ENCODE measurements at regions not wholly inside any gene's neighbourhood (a gene's known extent, or its start where the extent isn't known, plus 50 kb on each side); places are given as distances from the start of the nearest gene placed in this dataset.

DNA sequence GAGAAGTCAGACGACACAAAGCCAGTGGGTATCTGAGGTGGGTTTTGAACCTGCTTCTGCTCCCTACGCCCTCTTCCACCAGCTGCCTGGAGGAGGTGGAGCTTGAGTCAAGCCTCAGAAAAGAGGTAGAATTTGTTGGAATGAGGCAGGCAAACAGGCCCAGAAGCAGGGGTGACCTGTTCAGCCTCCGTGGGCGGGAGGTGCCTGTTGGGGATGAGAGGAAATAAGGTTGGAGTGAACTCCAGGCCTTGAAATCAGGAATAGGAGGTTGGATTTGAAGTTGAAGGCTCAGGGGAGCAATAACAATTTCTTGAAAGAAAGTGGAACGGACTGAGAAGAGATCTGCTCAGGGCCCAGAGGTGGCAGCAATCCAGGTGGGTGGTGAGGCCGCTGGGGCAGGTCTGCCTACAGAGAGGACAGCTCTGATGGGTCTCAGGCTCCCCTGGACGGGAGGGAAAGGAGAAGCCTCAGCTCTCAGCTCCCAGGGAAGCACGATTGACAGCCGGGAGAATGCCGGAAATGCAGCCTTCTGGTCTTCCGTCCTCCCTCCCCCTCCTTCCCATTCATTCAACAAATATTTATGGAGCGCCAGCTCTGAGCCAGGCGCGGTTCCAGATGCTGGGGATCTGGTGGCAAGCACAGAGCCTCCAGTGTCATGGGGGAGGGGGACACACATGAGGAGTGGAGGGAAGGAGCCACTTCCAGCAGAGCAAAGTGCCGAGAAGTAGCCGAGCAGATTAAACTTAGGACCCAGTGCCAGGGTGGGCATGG lies 61.9 kb upstream of the CIBAR2 start:
- DNase-seq (ENCODE audit: low read depth): peak; percentile 88

DNA sequence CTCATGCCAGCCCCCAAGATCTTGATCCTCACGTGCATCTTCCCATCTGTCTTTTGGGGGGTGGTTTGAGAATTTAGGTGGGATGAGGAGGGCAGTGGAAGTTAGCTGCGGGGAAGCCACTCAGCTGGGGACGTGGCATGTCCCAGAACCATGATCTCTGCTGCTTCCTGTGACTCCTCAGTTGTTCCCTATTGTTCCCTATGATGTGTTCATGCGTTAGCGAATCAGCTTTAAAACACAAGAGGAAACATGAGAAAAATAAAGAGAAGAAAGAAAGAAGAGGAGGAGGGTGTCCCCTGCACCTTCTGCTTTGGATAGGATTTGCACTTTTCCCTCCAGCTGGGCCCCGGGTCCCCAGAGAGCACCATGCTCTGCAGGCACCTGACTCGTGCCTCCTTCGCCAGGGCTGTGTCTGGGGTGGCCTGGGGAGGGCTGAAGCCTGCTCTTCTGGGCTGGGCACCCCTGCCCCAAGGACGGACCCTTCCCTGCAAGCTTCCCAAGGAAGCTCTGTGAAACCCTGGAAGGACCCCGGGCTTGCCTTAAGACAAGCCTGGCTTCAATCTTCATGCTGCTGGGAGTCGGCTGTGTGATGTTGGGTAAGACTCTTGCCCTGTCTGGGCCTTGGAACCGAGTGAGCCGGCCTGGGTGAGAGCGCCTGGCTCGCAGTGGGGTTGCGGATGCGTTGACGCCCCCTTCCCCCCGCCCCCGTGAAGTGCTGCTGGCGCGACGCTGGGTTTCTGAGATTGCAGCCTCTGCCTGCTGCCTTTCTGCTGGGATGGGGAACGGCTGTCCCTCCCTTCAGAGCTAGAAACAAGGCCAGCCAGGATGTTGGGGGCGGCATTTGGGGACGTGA lies 62.8 kb upstream of the CIBAR2 start:
- no peak for DNase-seq (ENCODE audit: low read depth)

DNA sequence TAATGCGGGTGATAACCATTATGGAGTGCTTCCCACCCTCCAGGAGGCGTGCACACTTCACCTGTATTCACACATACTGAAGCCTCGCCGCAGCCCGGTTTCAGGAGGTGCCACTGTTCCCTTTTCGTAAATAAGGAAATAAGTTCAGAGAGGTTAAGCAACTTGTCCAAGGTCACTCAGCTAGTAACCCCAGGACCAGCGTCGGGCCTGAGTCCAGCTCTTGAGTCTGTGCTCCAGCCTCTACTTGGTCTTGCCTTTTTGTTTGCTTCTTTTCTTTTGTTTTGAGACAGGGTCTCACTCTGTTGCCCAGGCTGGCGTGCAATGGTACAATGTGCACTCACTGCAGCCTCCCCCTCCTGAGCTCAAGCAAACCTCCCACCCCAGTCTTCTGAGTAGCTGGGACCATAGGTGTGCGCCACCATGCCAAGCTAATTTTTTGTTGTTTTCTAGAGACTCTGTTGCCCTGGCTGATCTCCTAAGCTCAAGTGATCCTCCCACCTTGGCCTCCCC lies 63.5 kb upstream of the CIBAR2 start:
- no peak for DNase-seq (ENCODE audit: low read depth)

DNA sequence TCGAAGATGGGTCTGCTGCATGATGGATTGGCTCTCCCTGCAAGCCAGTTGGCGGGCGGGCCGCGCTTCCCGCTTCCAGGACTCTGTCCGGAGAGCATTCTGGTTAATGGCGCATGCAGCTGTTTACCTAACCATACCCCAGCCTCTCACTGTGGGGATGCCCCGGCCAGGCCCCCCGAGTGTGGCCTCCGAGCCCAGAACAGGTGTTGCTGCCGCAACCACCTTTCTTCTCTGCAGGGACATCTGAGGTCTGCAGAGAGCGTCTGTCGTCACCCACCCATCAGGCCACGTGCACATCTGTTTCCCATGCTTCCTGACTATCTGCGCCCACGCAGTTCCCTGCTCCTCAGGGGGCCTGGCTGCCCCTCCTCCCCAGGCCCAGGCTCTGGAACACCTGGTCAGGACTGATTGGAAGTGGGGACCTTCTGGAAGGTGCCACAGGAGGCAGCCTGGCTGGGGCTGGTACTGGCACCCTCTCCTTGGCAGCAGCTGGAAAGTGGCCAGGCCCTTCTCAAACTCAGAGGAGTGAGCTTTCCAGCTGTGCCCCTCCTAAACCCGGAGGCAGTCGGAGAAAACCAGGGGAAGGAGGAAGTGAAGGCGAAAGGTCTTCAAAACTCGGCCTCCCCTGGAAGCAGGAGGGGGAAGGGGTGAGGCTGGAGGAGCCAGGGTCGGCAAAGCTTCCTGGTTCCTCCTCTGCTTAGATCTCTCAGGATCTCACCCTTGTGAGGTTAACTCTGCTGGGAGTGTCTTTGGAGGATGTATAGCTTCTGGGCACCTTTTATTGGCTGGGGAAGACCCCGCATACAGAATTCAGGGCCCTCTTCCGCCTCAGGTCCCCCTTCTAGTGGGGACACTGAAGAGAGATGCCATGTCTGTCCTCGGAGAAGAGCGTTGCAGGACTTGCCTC lies 64.5 kb upstream of the CIBAR2 start:
- no peak for DNase-seq (ENCODE audit: low read depth)

DNA sequence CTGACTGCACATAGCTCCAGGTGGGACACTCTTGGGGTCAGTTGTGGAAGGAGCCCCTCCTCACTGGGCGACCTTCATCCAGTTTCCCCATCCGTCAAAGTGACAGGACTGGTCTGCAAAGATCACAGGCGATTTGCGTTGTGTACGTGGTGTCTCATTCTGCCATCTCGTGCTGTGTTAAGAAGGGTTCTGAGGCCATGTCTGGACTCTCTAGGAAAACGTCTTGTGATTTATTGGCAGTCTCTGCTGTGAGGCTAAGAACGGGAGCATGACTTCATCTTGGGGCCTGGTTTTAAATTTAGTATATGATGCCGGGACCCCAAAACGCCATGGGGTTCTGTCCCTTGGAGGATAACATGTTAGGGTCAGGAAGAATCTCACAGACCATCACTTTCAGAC lies 65.2 kb upstream of the CIBAR2 start:
- peak; percentile 59 for DNase-seq (ENCODE audit: low read depth)

DNA sequence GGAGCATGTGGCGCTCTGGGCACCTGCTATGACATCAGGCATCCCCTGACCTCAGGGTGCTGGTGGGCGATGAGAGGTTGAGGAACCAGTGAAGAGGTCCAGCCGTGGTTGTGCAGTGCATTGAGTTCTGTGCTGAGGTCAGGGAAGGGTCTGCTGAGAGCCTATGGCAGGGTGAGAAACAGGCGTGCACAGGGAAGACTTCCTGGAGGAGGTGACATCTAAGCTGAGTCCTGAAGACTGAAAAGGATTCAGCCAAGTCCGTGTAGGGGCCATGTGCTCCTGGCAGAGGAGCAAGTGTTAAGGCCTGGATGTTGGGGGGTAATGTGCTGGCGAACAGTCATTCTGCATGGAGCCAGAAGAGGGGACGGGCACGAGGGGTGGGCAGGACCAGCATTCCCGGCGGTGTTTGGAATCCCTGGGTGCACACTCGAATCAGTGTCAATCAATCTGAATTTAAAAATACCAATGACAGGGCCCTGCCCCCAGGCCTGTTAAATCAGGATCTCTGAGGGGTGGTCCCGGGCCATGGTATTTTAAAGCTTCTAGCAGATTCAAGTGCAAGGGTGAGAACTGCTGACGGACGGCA lies 65.8 kb upstream of the CIBAR2 start:
- DNase-seq (ENCODE audit: low read depth): no peak

DNA sequence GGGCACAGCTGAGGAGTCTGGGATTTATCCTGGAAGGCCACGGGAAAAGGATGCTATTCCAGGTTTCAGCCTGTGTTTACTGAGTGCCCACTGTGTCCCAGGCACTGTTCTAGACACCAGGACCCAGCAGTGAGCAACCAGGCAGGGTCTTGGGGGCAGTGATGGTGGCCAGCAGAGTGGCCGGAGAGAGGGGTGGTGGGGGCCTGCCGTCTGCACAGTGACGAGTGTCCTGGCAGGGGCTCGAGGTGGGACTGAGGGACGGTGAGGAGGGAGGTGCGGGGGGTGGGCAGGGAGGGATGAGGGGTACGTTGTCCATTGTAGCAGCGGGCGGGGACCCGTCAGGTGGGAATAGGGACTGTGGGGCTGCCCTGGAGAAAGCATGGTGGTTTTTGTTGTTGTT lies 66.3 kb upstream of the CIBAR2 start:
- no peak for DNase-seq (ENCODE audit: low read depth)

DNA sequence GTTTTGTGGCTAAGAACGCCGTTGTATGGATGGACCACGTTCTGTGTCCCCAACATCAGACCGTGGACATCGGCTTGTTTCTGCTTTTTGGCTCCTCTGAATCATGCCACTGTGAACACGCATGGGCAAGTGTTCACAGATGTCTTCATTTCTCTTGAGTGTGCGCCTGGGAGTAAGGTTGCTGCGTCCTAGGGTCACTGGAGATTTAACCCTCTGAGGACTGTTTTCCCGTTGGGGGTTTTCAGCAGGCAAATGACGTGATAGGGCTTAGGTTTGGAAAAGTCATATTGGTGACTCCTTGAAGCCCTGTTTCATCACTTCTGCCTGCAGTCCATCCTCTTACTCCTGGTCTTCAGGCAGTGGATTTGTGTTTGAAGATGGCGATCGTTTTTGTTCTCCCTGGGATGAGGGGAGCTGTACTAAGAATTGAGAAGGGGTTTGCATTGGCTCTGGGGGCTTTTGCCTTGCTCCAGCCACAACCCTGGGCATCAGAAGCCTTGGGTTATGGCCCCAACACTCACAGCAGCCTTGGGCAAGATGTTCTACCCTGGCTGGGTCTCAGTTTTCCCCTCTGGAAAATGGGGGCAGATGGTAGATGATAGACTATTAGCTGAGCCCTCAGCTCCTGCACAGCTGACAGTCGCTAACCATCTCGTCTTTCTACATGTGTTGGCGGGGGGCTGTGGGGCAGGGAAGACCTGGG lies 67.2 kb upstream of the CIBAR2 start:
- DNase-seq (ENCODE audit: low read depth): no peak

DNA sequence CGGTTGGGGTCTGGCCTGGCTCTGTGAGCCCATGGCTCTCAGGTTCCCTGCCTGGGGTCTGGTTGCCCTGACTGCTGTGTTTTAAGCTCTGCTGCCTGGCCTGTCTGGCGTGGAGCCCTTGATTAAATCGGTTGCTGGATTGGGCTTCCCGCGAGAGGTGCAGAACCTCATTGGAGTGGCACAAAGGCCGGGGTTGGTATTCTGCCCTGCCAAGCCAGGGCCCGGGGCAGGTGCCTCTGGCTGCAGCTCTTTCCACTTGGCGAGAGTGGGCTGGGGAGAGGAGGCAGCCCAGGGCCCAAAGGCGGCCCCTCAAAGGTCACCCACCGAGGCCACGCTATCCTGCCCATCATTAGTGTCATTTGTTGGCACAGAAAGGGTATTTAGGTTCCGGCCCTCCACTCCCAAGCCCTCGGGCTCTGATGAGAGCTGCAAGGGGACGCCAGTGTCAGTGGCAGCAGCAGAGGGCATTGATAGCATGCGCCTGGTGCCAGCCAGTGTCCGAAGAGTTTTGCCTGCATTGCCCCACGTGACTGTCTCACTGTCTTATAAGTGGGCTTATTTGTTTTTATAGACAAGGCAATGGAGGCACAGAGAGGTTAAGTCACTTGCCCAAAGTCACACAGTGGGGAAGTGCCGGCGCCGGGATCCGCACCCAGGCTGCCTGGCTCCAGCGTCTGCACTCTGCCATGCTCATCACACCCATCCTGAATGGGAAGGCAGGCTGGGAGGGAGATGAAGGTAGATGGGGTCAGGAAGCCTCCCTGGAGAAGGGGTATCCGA lies 68.0 kb upstream of the CIBAR2 start:
- no peak for DNase-seq (ENCODE audit: low read depth)

DNA sequence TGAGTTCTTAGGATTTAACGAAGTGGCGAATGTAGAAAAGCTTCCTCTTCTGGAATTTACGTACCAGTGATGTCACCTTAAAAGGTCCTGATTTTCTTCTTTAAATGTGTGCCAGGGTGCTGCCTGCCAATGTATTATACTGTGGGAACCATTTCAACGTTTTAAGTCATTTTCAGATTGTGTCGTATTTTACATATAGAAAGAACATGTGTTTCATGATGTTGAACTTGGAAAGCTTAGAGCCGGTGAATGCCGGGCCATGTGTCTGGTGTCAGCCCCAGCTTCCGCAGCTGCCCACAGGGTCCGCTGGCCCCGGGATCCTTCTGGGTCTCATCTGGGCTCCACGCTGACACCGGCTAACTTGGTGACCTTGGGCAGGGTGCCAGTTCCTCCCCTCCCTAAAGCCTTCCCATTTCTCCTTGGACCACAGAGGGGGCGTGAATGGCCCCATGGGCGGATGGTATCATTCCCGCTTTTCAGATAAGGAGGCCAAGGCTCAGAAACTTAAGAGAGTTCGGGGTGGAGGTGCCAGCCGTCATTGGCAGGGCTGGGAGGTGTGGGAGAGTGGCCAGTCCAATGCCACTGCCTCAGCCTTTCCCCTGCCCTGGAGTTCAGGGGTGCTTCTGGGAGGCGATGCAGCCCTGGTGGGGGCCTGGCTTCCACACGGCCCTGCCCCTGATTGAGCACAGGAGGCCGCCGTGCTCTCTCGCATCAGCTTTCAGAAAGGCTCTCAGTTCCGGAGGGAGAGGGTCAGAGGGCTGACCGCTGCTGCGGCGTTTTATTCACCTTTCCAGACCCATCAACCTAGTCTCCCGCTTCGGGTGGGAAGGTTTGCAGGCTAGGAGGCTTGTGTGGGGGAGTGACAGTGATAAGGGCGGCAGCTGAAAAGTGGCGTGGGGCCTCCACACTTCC lies 68.8 kb upstream of the CIBAR2 start:
- no peak for DNase-seq (ENCODE audit: low read depth)

DNA sequence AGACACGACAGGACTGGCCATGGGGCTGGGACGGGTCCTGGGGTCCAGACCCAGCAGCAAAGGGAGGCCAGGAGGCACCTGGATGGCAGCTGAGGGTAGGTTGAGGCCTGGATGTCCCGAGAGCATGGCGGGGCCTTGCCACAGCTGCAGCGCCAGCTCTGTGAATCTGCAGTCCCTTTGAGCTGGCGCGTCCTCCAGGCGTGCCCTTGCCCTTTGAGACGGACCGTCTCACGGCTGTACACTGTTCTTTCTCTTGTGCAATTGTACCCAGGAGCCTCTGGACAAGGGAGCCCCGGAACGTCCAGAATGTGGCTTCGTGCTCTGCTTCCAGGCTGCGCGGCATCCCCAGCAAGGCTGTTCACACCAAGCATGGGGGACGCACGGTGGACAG lies 69.5 kb upstream of the CIBAR2 start:
- DNase-seq (ENCODE audit: low read depth): no peak

DNA sequence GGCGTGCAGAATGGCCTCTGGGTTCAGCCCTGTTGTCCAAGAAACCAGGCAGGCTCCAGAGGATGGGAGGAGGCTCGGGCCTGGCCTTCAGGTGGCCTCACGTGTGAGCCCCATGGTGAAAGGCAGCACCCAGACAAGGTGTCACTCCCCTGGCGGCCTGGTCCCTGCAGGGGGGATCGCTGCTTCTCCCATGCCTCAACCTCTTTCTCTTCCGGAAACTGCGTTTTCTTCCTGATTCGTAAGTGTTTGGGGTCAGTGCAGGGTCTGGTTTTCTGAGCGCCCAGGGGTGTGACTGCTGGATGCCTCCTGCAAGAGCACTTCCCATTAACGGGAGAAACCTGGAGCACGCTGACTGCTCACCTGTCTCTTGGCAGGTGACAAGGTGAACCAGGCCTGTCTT lies 70.0 kb upstream of the CIBAR2 start:
- no peak for DNase-seq (ENCODE audit: low read depth)

DNA sequence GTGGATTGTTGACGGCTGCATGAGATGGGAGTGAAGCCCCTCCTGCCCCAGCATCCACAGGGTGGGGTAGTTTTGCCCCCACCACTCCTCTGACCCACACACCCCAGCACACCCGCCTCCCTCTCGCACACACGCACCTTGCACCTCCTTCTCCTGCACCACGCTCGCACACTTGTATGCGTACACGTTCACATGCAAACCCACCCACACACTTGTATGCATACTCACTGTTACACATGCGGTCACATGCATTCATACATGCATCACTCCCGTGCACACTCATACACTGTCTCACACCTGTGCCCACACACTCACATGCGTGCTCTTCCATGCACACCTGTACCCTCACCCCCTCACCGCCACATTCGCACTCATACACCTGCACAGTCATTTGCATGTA lies 70.5 kb upstream of the CIBAR2 start:
- DNase-seq (ENCODE audit: low read depth): no peak

DNA sequence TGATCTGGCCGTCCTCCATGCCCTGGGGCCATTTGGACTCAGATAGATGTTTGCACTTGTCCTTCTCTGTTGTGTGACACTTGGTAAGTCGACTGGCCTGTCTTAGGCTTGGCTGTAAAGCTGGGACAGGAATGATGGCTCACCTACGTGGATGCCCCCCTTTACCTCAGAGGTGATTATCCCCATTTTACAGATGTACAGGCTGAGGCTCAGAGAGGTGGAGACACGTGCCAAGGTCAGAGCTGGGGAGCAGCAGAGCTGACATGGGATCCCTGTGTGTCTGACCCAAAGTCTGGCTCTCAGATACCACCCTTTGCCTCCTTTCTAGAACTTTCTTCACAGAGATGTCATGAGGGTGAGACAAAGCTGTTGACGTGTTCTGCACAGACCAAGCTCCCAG lies 71.3 kb upstream of the CIBAR2 start:
- DNase-seq (ENCODE audit: low read depth): no peak

DNA sequence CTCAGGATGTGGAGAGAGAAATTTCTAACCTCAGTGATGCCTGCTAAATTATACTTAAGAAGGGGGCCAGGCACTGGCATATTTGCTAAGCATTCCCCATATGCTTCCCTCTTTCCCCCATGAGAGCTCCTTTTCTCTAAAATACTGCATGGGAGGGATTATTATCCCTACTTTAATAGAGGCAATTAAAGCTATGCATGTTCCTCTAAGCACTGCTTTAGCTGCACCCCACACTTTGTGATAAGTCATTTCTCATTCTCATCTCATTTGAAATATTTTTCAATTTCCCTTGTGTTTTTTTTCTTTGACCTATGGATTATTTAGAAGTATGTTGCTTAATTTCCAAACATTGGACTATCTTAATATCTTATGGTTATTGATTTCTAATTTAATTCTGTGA lies 72.1 kb upstream of the CIBAR2 start:
- DNase-seq (ENCODE audit: low read depth): no peak

DNA sequence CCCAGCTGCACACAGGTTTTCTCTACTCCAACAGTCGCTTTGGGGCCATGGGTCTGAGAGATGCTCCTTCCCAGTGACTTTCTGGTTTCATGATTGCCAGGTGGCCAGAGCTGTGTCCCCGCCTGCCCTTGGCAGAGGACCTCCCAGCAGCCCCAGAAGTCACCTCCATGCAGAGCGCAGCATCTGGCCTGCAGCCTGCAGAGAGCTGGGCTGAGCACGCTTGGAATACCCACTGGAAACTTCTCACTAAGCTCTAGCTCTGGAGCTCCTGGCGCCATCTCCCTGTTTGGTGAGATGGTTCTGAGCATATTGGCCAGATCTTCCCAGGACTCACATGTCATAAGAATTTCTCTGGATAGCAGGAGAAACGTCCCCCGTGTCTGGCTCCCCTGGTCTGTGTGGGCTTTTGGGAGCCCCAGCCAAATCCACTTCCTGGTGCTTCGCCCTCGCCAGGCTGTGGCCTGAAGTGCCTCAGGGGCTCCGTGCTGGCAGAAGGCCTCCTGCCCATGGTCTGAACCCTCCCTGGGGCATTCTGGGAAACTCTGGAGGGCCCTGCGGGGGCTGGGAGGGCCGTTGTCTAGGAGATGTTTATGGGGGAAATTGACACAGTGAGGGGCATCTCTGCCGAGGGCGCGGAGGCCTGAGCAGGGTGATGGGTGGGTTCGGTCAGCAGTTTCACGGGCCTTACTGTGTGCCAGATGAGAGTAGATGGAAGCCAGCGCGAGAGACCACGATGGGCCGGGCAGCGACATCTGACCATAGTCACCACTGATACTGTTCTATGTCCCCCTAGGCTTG lies 73.2 kb upstream of the CIBAR2 start:
- no peak for DNase-seq (ENCODE audit: low read depth)

DNA sequence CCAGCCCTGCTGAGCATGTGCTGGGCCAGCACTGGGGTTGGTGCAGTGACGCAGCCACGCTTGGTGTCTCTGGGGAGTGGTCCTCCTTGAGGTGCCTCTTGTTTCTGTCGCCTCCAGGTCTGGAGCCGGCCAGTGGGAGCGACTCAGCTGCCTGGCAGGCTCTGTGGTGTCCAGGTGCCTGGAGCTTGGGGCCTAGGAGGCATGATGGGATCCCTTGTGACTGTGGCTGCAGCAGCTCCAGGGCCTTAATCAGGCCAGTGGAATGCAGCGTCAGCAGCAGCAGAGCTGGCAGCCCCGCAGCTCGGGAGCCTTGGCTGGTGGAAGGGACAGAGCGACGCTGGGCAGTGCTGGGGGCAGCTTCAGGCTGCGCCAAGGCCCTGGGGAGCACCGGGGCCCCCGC lies 74.7 kb upstream of the CIBAR2 start:
- DNase-seq (ENCODE audit: low read depth): peak; percentile 70

DNA sequence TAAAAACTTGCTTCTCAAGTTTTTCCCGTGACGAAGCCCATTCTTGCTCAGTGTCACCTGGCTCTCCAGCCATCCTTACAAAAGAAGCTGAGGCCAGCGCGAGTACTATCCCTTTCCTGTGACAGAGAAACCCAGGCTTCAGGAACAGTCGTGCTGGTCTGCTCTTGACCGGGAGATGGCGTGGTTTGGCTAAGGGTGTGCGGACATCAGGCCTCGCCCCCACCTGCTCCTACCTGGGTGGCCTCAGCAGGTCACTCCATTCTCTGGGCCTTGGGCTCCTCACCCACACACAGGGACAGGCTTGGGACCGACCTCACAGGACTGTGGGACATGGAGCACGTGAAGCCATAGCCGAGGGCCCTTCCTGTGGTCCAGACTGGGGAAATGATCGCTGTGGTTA lies 75.2 kb upstream of the CIBAR2 start:
- no peak for DNase-seq (ENCODE audit: low read depth)
